ENCODE measurements at regions not wholly inside any gene's neighbourhood (a gene's known extent, or its start where the extent isn't known, plus 50 kb on each side); places are given as distances from the start of the nearest gene placed in this dataset.
"Not testable (repeated sequence)": the region's sequence is repeated elsewhere in the genome, so short reads cannot be mapped to it uniquely, and the experiment has no call there.

DNA sequence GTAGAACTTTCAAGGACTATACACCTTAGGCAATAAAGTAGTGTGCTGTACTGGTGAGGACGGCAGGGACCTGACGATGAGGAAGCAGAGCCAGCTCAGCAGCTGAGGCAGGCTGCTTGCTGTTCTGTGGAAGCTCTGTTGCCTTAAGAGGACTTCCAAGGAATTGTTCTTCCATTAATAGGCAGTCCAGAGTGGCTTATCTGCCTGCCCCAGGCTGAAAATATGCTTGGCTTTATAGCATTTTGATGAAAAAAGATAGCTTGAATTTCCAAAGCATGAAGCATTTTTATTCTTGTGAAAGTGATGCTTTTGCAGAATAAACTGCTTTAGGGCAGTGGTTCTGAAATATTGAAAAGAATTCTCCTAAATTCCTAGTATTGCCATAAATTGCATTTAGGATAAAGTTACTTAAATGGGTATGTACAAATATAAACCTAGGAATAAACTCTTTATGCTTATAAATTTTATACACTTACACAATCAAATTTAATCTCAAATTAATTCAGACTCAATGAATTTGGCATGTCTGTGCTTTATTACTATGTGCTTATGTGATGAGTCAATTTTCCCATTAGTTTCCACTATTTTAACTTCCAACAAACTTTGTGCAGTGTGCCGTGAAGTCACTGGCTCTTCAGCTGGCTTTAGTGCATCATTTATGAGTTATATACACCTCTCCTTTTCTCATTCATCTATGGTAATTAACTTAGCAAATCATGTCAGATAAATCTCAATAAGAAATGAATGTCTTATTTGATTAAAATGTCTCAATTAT, 231.0 kb upstream of the RASGRP1 start:
- in situ Hi-C loops (cut with HindIII; ENCODE audit: low sequenced_read_pairs): no loop called here

DNA sequence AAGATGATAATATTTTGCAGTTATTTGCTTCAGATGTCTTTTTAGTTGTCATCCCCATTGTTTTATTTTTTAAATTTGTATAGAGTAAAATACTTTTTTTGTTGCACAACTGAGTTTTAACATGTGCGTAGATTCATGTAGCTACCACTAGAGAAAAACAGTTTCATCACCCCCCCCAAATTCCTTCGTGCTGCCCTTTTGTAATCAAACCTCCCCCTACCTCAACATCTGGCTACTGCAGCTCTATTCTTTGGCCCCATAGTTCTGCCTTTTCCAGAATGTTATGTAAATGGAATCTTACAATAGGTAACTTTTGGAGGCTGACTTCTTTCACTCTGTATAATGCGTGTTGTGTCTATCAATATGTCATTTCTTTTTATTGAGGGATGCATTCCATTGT, 232.0 kb upstream of the RASGRP1 start:
- in situ Hi-C loops (cut with HindIII; ENCODE audit: low sequenced_read_pairs): no loop called here

DNA sequence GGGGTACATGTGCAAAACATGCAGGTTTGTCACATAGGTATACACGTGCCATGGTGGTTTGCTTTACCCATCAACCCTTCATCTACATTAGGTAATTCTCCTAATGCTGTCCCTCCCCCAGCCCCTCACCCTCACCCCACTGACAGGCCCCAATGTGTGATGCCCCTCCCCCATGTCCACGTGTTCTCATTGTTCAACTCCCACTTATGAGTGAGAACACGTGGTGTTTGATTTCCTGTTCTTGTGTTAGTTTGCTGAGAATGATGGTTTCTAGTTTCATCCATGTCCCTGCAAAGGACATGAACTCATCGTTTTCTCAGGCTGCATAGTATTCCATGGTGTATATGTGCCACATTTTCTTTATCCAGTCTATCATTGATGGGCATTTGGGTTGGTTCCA, 232.9 kb upstream of the RASGRP1 start:
- in situ Hi-C loops (cut with HindIII; ENCODE audit: low sequenced_read_pairs): not testable (repeated sequence)

DNA sequence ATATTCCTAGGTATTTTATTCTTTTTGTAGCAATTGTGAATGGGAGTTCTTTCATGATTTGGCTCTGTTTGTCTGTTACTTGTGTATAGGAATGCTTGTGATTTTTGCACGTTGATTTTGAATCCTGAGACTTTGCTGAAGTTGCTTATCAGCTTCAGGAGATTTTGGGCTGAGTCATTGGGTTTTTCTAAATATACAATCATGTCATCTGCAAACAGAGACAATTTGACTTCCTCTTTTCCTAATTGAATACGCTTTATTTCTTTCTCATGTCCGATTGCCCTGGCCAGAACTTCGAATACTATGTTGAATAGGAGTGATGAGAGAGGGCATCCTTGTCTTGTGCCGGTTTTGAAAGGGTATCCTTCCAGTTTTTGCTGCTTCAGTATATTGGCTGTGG, 234.6 kb upstream of the RASGRP1 start:
- in situ Hi-C loops (cut with HindIII; ENCODE audit: low sequenced_read_pairs): not testable (repeated sequence)

DNA sequence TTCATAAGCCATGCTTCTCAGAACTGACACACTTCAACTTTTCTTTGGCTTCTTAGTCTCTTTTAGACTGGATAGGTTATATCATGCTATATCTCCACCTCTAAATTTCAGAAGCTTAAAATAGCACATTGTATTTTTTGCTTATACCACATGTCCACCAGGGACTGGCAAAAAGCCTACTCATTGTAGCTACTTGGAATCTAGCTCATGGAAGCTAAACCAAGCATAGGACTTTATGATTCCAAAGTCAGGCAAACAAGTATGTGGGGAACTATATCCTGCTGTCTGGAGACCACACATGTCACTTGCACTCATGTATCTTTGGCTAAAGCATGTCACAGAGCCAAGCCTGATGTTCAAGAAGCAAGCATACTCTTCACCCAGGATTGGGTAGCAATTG, 245.0 kb upstream of the RASGRP1 start:
- in situ Hi-C loops (cut with HindIII; ENCODE audit: low sequenced_read_pairs): no loop called here

DNA sequence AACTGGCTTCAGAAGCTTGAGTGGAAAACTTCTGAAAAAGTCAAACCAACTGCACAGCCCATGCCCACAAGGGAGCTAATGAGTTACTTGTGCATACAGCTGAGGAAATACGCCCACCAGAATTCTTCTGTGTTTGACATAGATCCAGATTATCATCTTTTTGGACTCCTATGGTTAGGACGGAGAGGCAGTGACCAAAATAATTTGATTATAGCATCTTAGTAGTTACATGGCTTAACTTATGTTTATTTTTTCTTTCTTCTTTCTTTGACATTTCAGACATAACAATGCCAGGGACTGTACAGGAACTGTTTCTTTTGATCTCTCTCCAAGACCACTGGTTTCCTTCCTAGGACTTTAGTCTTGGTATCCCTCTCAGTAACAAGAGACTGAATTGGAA, 246.1 kb upstream of the RASGRP1 start:
- in situ Hi-C loops (cut with HindIII; ENCODE audit: low sequenced_read_pairs): no loop called here

DNA sequence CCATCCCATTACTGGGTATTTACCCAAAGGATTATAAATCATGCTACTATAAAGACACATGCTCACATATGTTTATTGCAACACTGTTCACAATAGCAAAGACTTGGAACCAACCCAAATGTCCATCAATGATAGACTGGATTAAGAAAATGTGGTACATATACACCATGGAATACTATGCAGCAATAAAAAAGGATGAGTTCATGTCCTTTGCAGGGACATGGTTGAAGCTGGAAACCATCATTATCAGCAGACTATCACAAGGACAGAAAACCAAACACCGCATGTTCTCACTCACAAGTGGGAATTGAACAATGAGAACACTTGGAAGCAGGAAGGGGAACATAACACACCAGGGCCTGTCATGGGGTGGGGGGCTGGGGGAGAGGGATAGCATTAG, 249.6 kb upstream of the RASGRP1 start:
- in situ Hi-C loops (cut with HindIII; ENCODE audit: low sequenced_read_pairs): not testable (repeated sequence)

DNA sequence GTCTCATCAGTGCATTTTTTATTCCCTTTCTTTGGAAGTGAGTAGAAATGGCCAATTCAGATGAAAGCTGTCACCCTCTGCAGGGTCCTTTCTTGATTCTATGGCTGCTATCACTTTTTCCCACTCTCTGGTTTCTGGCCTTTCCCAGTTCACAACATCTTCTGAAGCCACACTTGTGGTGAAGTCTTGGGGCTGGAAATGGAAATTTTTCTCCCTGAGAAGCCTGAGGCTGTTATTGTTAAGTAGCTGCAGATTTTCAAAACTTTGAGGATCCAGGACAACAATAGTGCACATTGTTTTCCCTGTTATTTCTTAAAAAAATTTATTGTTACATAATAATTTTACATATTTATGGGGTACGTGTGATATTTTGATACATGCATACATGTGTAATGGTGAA, 250.3 kb upstream of the RASGRP1 start:
- in situ Hi-C loops (cut with HindIII; ENCODE audit: low sequenced_read_pairs): no loop called here

DNA sequence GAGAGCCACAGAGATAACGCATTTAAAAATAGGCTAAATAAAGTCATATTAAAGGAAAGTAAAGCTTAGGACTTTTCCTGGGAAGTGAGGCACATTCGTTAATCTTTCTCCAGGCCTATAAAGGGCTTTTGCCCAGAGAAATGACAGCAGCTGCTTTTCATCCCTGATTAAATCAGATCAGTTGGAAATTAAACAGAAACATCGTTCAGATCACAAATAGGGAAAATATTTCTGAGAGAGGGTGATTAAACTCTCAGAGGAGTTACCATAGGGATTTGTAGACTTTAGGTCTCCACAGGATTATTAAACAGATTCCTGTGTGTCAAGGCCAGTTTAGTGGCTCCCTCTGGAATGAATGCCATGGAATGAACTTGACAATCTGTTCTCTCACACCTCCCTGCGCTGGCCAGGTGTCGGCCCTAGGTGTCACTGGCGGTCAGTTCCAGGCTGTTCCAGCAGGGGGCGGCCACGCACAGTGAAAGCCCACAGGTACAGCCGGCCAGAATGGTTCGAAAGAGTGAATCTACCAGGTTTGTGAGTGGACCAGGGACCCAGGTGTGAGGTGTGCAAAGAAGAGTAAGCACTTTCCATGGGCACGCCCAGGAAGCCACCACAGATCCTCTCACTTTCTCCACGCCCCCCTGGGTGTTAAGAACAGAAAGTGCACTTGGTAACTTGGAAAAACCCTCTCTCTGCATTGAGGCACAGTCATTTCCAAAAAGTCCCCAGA, 253.0 kb upstream of the RASGRP1 start:
- in situ Hi-C loops (cut with HindIII; ENCODE audit: low sequenced_read_pairs): no loop called here

DNA sequence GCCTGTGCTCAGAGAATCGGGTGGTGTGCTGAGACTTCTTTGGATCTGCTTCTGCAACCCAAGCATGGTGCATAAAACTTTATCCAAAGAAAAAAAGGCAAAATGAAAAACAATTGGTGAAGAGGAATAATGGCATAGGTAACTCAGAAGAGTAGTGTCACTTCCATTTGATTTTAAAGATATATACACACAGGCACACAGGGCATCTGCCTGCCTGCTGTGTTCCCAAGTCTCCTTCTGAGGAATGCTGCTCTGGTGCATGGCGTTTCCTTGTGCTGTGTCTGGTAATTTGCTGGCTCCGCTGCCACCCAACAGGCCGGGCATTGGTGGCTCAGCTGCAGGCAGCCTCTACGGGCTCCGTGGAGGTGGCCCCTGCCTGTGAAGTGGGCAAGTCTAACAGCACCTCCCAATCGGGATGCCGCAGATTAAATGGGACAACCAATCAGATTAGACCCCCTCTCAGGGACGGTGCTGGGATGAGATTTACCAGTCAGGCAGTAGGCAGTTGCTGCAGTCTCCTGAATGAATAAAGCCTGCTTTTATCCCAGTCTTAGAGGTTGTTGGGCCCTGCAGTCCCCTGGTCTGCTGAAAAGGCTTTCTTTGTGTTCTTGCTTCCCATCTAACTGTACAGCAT, 253.7 kb upstream of the RASGRP1 start:
- in situ Hi-C loops (cut with HindIII; ENCODE audit: low sequenced_read_pairs): no loop called here

DNA sequence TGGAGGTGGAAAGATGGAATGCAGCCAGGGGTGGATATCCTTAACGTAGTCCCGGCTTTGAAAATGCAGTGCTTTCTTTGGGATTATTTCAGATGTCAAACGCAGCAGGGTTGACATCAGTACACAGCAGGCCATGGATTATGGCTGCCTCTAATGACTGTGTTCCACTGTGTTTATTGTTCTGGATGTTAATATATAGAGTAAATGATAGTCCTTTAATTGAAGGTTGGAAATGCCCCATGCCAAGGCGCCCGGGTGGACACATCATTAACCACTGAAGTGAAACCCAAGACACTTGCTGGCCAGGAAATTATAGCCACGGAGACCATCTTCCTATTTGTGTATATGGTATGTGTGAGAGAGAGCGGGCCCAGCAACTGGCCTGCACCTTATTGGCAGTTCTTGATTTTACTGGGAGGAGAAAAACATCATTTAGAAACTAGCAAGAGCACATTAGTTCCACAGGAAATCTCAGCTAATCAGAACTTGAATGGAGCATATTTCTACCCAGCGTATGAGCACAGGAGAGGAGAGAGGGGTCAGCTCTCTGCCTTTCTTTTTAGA, 254.9 kb upstream of the RASGRP1 start:
- in situ Hi-C loops (cut with HindIII; ENCODE audit: low sequenced_read_pairs): no loop called here

DNA sequence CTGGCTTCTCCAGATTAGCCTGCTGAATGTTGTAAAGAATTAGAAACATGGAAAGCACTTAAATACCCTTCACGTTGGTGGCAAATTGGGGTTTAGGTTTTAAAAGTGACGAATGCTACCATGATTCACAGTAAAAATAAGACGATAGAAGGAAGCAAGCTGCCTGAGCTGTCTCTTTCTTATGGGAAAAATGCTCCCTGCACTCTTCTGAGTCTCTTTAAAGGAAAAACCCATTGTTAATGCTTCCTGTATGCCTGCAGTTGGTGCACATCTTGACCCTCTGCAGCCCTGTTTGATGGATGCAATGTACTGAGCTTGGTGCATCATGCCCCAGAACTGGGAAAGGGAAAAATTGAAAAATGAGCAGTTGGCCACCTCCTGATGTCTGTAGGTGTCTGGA, 258.6 kb upstream of the RASGRP1 start:
- in situ Hi-C loops (cut with HindIII; ENCODE audit: low sequenced_read_pairs): no loop called here

DNA sequence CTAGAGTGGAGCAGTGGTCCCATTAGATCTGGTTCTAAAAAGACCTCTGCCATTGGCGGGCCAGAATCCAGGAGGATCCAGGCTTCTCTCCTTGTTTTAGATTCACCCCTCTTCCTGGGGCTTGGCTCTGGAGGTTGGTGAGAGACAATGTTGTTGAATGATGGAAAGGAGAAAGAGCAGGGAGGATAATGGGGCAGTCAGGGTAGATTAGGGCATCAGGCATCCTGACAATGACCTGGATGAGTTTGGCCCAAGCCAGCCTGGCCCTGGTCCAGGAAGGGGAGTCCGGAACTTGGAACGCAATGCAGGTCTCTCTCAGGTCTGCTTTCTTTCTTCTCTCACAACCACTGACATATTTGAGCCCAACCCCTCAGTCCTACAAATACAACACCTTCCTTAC, 260.1 kb upstream of the RASGRP1 start:
- in situ Hi-C loops (cut with HindIII; ENCODE audit: low sequenced_read_pairs): no loop called here

DNA sequence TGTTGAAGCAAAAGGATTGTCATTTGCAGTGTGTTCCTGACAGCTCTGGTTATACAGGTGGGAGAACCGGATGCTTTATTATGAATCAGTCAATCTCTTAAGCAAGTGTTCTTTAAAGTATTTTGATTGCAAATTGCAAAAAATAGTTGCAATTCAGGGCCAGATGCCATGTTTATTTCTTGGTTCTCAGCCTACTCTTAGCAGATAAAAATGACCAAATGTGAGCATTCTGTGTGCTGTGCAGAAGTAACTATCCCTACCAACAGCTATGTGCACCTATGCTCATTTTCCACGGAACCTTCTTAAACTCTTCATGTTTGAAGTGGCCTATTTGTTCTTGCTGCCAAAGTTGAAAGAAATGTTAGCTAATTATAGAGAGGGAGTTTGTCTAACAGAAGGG, 262.3 kb upstream of the RASGRP1 start:
- in situ Hi-C loops (cut with HindIII; ENCODE audit: low sequenced_read_pairs): no loop called here

DNA sequence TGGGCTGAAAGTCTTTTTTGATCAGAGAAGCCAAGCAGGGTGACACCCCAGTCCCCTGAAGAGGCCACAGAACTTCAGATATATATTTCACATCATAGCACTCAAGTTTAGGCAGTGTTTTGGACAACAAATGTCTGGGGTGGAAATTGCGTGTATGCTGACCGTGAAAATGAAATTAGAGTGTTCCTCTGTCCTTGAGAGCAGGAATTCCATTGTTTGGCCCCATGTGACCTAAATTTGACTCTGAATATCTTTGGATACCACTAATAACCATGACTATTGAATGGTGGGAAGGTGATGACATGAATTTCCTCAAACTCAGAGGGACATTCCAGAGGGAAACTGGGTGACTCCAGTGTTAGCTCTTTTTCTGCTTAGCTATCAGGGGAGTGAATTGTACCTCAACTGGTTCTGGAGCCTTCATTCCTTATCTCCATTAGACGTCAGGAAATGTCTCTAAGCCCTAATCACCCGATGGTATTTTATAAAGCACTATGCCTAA, 263.5 kb upstream of the RASGRP1 start:
- in situ Hi-C loops (cut with HindIII; ENCODE audit: low sequenced_read_pairs): no loop called here

DNA sequence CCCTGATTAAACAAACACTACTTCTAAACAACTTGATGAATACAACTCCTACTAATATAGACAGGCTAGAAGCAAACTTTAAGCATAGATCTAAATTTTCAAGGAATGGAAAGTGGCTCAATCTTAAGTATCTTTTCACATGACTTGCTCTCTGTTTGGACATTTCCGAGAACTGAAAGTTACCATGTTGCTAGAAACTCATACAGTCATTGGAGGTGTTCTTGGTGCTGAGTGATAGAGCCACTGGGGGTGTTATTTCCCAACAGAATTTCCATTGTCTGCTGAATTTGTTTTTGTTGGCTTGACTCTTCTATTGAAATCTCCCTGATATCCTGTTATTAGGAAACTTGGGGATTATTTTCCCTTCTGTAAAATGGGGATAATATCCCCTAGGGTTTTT, 264.5 kb upstream of the RASGRP1 start:
- in situ Hi-C loops (cut with HindIII; ENCODE audit: low sequenced_read_pairs): no loop called here

DNA sequence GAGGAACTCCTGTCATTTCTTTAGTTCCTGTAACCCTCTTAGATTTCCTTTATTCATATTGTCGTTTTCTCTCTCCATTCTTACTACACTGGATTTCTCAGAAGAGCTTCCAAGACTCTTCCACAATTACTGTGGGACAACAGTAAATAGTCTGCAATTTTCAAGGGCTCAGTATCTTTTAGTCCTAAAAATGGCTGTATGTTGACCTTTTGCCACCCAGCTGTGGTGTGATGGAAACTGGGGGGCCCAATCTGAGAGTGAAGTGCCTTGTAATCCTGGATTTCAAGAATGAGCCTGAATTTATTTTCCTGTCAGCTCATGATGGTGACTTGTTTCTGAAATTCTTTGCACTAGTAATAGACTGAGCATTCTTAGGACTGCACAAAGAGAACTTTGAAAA, 277.6 kb upstream of the RASGRP1 start:
- in situ Hi-C loops (cut with HindIII; ENCODE audit: low sequenced_read_pairs): no loop called here

DNA sequence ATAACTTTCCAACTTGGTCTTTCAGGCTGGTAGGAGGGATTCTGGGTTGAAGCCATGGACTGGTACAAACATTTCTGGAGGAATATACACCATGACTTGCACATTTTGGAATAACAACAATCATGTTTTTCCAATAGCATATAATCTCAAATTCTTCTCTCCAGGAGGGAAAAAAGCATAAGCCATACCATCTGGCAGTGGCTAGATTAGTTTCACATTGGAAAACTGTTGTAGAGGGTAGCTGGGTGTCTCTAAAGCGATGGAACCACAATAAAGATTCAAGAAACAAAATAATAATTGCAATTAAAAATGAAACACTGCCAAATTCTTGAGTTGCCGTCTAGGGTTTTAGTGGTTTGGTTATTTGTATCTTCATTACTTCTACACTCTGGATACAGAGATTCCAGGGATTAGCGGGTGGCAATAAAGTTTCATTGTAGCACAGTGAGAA, 278.5 kb upstream of the RASGRP1 start:
- in situ Hi-C loops (cut with HindIII; ENCODE audit: low sequenced_read_pairs): no loop called here

DNA sequence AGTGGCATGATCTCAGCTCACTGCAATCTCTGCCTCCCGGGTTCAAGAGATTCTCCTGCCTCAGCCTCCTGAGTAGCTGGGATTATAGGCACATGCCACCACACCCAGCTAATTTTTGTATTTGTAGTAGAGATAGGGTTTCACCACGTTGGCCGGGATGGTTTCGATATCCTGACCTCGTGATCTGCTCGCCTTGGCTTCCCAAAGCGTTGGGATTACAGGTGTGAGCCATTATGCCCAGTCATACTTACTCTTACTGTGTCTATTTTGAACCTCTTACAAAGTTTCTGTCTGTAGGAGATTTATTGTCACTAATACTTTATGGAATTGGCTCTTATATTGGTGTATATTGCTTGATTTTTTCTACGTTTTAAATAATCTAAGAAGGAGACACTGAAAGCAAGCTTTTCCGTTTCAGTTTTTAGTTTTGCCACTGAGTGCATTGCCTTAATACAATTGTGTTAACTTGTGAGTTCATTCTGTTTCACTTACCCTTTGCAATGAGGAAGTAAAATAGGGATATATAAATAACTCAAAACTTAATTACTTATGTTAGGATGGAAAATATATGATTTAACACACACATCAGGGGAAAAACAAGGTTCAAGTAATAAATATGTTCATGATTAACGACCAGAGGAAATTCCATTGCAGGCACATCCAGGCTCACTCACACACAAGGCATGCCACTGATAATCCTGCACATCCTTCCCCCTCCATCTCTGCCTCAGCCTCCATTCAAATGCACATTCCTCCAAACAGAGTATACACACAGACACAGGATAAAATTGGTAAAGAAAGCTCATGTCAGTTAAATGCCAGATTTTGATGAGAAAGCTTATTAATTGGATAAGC, 279.3 kb upstream of the RASGRP1 start:
- in situ Hi-C loops (cut with HindIII; ENCODE audit: low sequenced_read_pairs): no loop called here

DNA sequence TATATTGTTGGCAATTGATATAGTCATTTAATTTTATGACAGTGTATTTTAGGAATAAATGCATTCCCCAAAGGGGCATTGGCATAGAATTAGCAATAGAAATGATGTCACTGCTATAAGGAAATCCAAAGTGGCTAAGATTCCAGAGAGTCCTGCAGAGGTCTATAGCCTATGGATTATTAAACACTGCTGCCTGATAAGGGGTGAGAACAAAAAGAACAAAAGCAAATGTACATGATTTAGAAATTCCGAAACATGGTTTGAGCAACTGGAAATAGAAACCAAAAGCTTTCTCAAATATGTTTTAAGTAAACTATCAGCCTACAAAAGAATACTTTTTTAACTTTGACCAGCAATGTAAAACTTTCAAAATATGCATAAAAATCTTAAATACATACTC, 280.1 kb upstream of the RASGRP1 start:
- in situ Hi-C loops (cut with HindIII; ENCODE audit: low sequenced_read_pairs): no loop called here

DNA sequence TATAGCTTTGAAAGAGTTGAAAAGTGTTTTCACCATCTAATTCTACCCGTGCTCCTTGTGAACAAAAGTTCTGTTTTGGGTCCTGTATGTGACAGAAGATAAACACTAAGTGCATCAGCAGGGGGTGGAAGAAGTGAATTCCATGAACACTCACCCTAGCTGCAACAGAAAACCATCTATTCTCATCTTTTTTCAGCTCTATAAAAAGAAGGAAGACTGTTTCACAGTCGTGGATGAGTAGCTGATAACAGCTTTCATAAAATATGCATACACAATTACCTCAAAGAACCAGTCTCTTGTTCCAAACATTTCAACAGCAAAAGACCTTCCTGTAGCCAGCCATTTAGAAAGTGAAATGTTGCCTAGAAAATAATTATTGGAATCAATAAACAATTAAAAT, 281.7 kb upstream of the RASGRP1 start:
- in situ Hi-C loops (cut with HindIII; ENCODE audit: low sequenced_read_pairs): no loop called here

All from endothelial cell of hepatic sinusoid (primary cell).